Kidney (tissue), 13 donors: ENCODE measurements at regions not wholly inside any gene's neighbourhood (a gene's known extent, or its start where the extent isn't known, plus 50 kb on each side); places are given as distances from the start of the nearest gene placed in this dataset.

ENCODE experiments used
- DNase-seq, 5 donors: peaks; one replicate each; pipeline ENCODE4 v3.0.0-alpha.2; 2013 to 2020
- FAIRE-seq: peaks from 2 replicates; lab custom pipeline; 2012; peaks lifted over from hg19 to GRCh38; lab: Jason Lieb, UNC
- H3K27ac ChIP-seq, 2 donors: one replicate each; pipeline ENCODE4 v1.7.0; 2013; ENCODE audit warnings: low read depth in 2 of 2, low read length in 2 of 2, inconsistent platforms in 1 of 2
- H3K27me3 ChIP-seq: one replicate; pipeline ENCODE4 v1.7.1; 2013; ENCODE audit warnings: low read length, inconsistent platforms; ENCODE audit not compliant: control insufficient read depth, insufficient read depth
- H3K36me3 ChIP-seq, 3 donors: one replicate each; pipeline versions ENCODE4 v1.7.0 to v1.7.1; 2013; ENCODE audit warnings: low read length in 3 of 3, control low read depth in 1 of 3, inconsistent platforms in 1 of 3; ENCODE audit not compliant: insufficient read depth in 3 of 3, control insufficient read depth in 2 of 3
- H3K4me1 ChIP-seq, 3 donors: one replicate each; pipeline versions ENCODE4 v1.7.0 to v1.7.1; 2013; ENCODE audit warnings: low read length in 3 of 3, inconsistent platforms in 1 of 3, low read depth in 1 of 3; ENCODE audit not compliant: control insufficient read depth in 2 of 3, insufficient read depth in 2 of 3
- H3K4me3 ChIP-seq, 3 donors: one replicate each; pipeline versions ENCODE4 v1.7.0 to v1.8.1; 2013; ENCODE audit warnings: low read length in 3 of 3, control low read depth in 1 of 3, inconsistent platforms in 1 of 3
- H3K9ac ChIP-seq, 3 donors: one replicate each; pipeline versions ENCODE4 v1.7.0 to v1.7.1; 2013; ENCODE audit warnings: low read length in 3 of 3, control low read depth in 1 of 3, inconsistent platforms in 1 of 3
- H3K9me3 ChIP-seq, 3 donors: one replicate each; pipeline versions ENCODE4 v1.7.0 to v1.7.1; 2013; ENCODE audit warnings: low read length in 3 of 3, control low read depth in 1 of 3, inconsistent platforms in 1 of 3; ENCODE audit not compliant: control insufficient read depth in 2 of 3, insufficient read depth in 1 of 3
- CTCF ChIP-seq: IDR thresholded peaks from 3 replicates; pipeline ENCODE4 v1.5.1; 2012; ENCODE audit warnings: mild to moderate bottlenecking, moderate library complexity, borderline replicate concordance; ENCODE audit not compliant: insufficient read depth; ENCODE audit errors: extremely low read depth
- intact Hi-C: fragments of 100-400 bp; cut with DNase I; formaldehyde crosslinking; loops from one replicate; pipeline ENCODE4 v1.11.1; 2022
- donor health status: control.
- donor health status: control.
- donor health status: control.
- donor health status: control.
- donor health status: control.
- donor health status: DM: yes; HTN: yes; CAD: no.
- donor health status: Normal renal cell carcinoma (clear cell type).

GRCh38 chr5:1671351-1671750 is 128.3 kb downstream of the MRPL36 start:
- no peak for FAIRE-seq

DNA sequence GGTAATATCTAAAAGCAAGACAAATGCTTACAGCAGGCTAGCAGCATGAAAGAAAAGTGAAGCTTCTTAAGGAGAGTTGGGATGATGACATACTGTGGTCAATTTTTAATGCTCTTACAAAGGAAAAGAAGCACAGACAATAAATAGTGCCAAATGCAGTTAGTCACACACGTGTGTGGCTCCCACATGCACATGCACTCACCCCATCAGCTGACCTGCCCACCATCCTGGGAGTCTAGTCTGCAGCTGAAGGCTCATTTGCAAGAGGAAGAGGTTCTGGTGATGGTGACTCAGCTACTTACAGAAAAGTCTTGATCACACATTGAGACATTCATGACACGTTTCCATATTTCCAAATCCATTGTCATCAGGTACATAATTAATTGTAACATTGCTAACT is 129.3 kb downstream of the MRPL36 start:
- Histone ChIP-seq H3K9me3 (peaks cover 0 to 3% (median 0%) of the 10 kb centered on the region in 3 donors), H3K4me3 (no peak overlapping the region), H3K4me1 (peaks cover 0 to 2% (median 0%) of the 10 kb centered on the region in 3 donors), H3K9ac (no peak overlapping the region), H3K27me3 (peaks cover 11% of the 10 kb centered on the region), H3K36me3 (no peaks in the 10 kb centered on the region), H3K27ac (no peak overlapping the region)
- FAIRE-seq: no peak
- DNase-seq: no peak
- TF ChIP-seq CTCF: no peak
- intact Hi-C loops: no loop called here

More at GRCh38 chr5:1671351-1671750, 128.3 kb downstream of the MRPL36 start:
- peaks cover 0 to 2% (median 0%) of the 10 kb centered on the region in 3 donors for H3K4me1 ChIP-seq
- no peak for TF ChIP-seq CTCF
- H3K9ac ChIP-seq: no peak overlapping the region
- H3K36me3 ChIP-seq: no peaks in the 10 kb centered on the region
- no peak for DNase-seq
- intact Hi-C loops: no loop called here
- H3K27ac ChIP-seq: no peak overlapping the region
- H3K4me3 ChIP-seq: no peak overlapping the region
- peaks cover 0 to 3% (median 0%) of the 10 kb centered on the region in 3 donors for H3K9me3 ChIP-seq
- H3K27me3 ChIP-seq: peaks cover 2% of the 10 kb centered on the region

- DNase-seq (peak in 1 of 5 donors; percentile 41), FAIRE-seq (no peak)
- Histone ChIP-seq H3K4me3 (no peak overlapping the region), H3K9ac (no peak overlapping the region), H3K27me3 (peaks cover 13% of the 10 kb centered on the region), H3K4me1 (peaks cover 0 to 2% (median 0%) of the 10 kb centered on the region in 3 donors), H3K9me3 (peaks cover 0 to 3% (median 0%) of the 10 kb centered on the region in 3 donors), H3K27ac (no peak overlapping the region), H3K36me3 (no peaks in the 10 kb centered on the region)
- intact Hi-C loops: no loop called here
- TF ChIP-seq CTCF: no peak
Measured at GRCh38 chr5:1669276-1670155, 130.1 kb downstream of the MRPL36 start.
